Activated naive CD8-positive, alpha-beta T cell (primary cell): ENCODE measurements at regions not wholly inside any gene's neighbourhood (a gene's known extent, or its start where the extent isn't known, plus 50 kb on each side); places are given as distances from the start of the nearest gene placed in this dataset.

Experiments
- H3K27ac Mint-ChIP-seq: one replicate; pipeline ENCODE4 v1.8.0; 2021; ENCODE audit warnings: mixed read lengths
- H3K27me3 Mint-ChIP-seq: one replicate; pipeline ENCODE4 v1.8.0; 2021; ENCODE audit warnings: mixed read lengths
- H3K36me3 Mint-ChIP-seq: one replicate; pipeline ENCODE4 v1.8.0; 2021; ENCODE audit warnings: mixed read lengths
- H3K4me1 Mint-ChIP-seq: one replicate; pipeline ENCODE4 v1.8.0; 2021; ENCODE audit warnings: low read depth, mixed read lengths
- H3K4me3 Mint-ChIP-seq: one replicate; pipeline ENCODE4 v1.8.0; 2021; ENCODE audit warnings: mild to moderate bottlenecking, mixed read lengths
- H3K9me3 Mint-ChIP-seq: one replicate; pipeline ENCODE4 v1.8.0; 2021; ENCODE audit warnings: low read depth, mixed read lengths

GRCh38 chr5:35370871-35371270 lies 140.6 kb upstream of the PRLR start:
- Mint-ChIP-seq H3K4me1 (no peaks in the 10 kb centered on the region), H3K27me3 (peaks cover 3% of the 10 kb centered on the region), H3K9me3 (no peaks in the 10 kb centered on the region), H3K36me3 (no peaks in the 10 kb centered on the region), H3K4me3 (no peak overlapping the region), H3K27ac (no peak overlapping the region)

GRCh38 chr5:35369965-35370790 lies 139.9 kb upstream of the PRLR start:
- no peaks in the 10 kb centered on the region for H3K9me3 Mint-ChIP-seq

GRCh38 chr5:35367526-35367925 lies 137.2 kb upstream of the PRLR start:
- Mint-ChIP-seq H3K4me1 (no peaks in the 10 kb centered on the region), H3K27me3 (peaks cover 4% of the 10 kb centered on the region), H3K27ac (no peak overlapping the region), H3K9me3 (no peaks in the 10 kb centered on the region), H3K4me3 (no peak overlapping the region), H3K36me3 (no peaks in the 10 kb centered on the region)

More at GRCh38 chr5:35369965-35370790, 139.9 kb upstream of the PRLR start:
- Mint-ChIP-seq H3K4me1 (no peaks in the 10 kb centered on the region), H3K4me3 (no peak overlapping the region), H3K36me3 (no peaks in the 10 kb centered on the region), H3K27me3 (peaks cover 4% of the 10 kb centered on the region), H3K27ac (no peak overlapping the region)

GRCh38 chr5:35365758-35366157 lies 135.5 kb upstream of the PRLR start:
- Mint-ChIP-seq H3K27ac (no peak overlapping the region), H3K27me3 (peaks cover 4% of the 10 kb centered on the region), H3K4me1 (no peaks in the 10 kb centered on the region), H3K9me3 (no peaks in the 10 kb centered on the region), H3K36me3 (no peaks in the 10 kb centered on the region), H3K4me3 (no peak overlapping the region)

- Mint-ChIP-seq H3K4me3 (no peak overlapping the region), H3K4me1 (no peaks in the 10 kb centered on the region), H3K9me3 (no peaks in the 10 kb centered on the region), H3K36me3 (no peaks in the 10 kb centered on the region), H3K27ac (no peak overlapping the region), H3K27me3 (peaks cover 4% of the 10 kb centered on the region)
These were observed 134.1 kb upstream of the PRLR start for GRCh38 chr5:35364350-35364749.

GRCh38 chr5:35363387-35363965 lies 133.2 kb upstream of the PRLR start:
- Mint-ChIP-seq H3K9me3 (no peaks in the 10 kb centered on the region), H3K4me3 (no peak overlapping the region)

GRCh38 chr5:35362772-35363171 lies 132.5 kb upstream of the PRLR start:
- Mint-ChIP-seq H3K27me3 (peaks cover 4% of the 10 kb centered on the region), H3K9me3 (no peaks in the 10 kb centered on the region), H3K27ac (no peak overlapping the region), H3K4me3 (no peak overlapping the region), H3K36me3 (no peaks in the 10 kb centered on the region), H3K4me1 (no peaks in the 10 kb centered on the region)

More at GRCh38 chr5:35363387-35363965, 133.2 kb upstream of the PRLR start:
- no peaks in the 10 kb centered on the region for H3K4me1 Mint-ChIP-seq
- H3K27ac Mint-ChIP-seq = no peak overlapping the region
- H3K36me3 Mint-ChIP-seq = no peaks in the 10 kb centered on the region
- peaks cover 4% of the 10 kb centered on the region for H3K27me3 Mint-ChIP-seq

GRCh38 chr5:35360671-35361070 lies 130.4 kb upstream of the PRLR start:
- H3K4me3 Mint-ChIP-seq = no peak overlapping the region
- no peaks in the 10 kb centered on the region for H3K36me3 Mint-ChIP-seq
- no peaks in the 10 kb centered on the region for H3K9me3 Mint-ChIP-seq
- H3K27me3 Mint-ChIP-seq = peaks cover 3% of the 10 kb centered on the region
- H3K4me1 Mint-ChIP-seq = no peaks in the 10 kb centered on the region
- H3K27ac Mint-ChIP-seq = no peak overlapping the region

GRCh38 chr5:35359859-35360258 lies 129.6 kb upstream of the PRLR start:
- H3K27me3 Mint-ChIP-seq = peaks cover 3% of the 10 kb centered on the region
- no peak overlapping the region for H3K4me3 Mint-ChIP-seq
- no peaks in the 10 kb centered on the region for H3K9me3 Mint-ChIP-seq
- H3K27ac Mint-ChIP-seq = no peak overlapping the region
- no peaks in the 10 kb centered on the region for H3K4me1 Mint-ChIP-seq
- H3K36me3 Mint-ChIP-seq = no peaks in the 10 kb centered on the region

- Mint-ChIP-seq H3K9me3 (no peaks in the 10 kb centered on the region), H3K27me3 (peaks cover 3% of the 10 kb centered on the region), H3K27ac (no peak overlapping the region), H3K4me1 (no peaks in the 10 kb centered on the region), H3K4me3 (no peak overlapping the region), H3K36me3 (no peaks in the 10 kb centered on the region)
These were observed 127.7 kb upstream of the PRLR start for GRCh38 chr5:35357973-35358372.

- H3K36me3 Mint-ChIP-seq = peaks cover 4% of the 10 kb centered on the region
- H3K27ac Mint-ChIP-seq = no peak overlapping the region
- no peak overlapping the region for H3K4me3 Mint-ChIP-seq
- H3K9me3 Mint-ChIP-seq = peaks cover 7% of the 10 kb centered on the region
- peaks cover 3% of the 10 kb centered on the region for H3K27me3 Mint-ChIP-seq
- H3K4me1 Mint-ChIP-seq = no peaks in the 10 kb centered on the region
These were observed 126.4 kb upstream of the PRLR start for GRCh38 chr5:35356725-35357124.

- H3K36me3 Mint-ChIP-seq = peaks cover 4% of the 10 kb centered on the region
- H3K9me3 Mint-ChIP-seq = peaks cover 17% of the 10 kb centered on the region
- no peaks in the 10 kb centered on the region for H3K4me1 Mint-ChIP-seq
- H3K27me3 Mint-ChIP-seq = peaks cover 3% of the 10 kb centered on the region
- H3K27ac Mint-ChIP-seq = no peak overlapping the region
- H3K4me3 Mint-ChIP-seq = no peak overlapping the region
These were observed 124.5 kb upstream of the PRLR start for GRCh38 chr5:35354751-35355150.

GRCh38 chr5:35345222-35345621 lies 114.9 kb upstream of the PRLR start:
- peaks cover 2% of the 10 kb centered on the region for H3K27me3 Mint-ChIP-seq
- H3K4me1 Mint-ChIP-seq = no peaks in the 10 kb centered on the region
- no peak overlapping the region for H3K27ac Mint-ChIP-seq

GRCh38 chr5:35342664-35343063 lies 112.4 kb upstream of the PRLR start:
- Mint-ChIP-seq H3K27ac (no peak overlapping the region), H3K9me3 (peaks cover 7% of the 10 kb centered on the region), H3K4me1 (no peaks in the 10 kb centered on the region), H3K4me3 (no peak overlapping the region), H3K27me3 (peaks cover 4% of the 10 kb centered on the region), H3K36me3 (peaks cover 2% of the 10 kb centered on the region)

More at GRCh38 chr5:35345222-35345621, 114.9 kb upstream of the PRLR start:
- Mint-ChIP-seq H3K4me3 (no peak overlapping the region), H3K36me3 (no peaks in the 10 kb centered on the region), H3K9me3 (peaks cover 3% of the 10 kb centered on the region)

- Mint-ChIP-seq H3K4me1 (no peaks in the 10 kb centered on the region), H3K4me3 (no peak overlapping the region), H3K27me3 (peaks cover 4% of the 10 kb centered on the region), H3K36me3 (peaks cover 2% of the 10 kb centered on the region), H3K9me3 (peaks cover 4% of the 10 kb centered on the region), H3K27ac (no peak overlapping the region)
These were observed 110.9 kb upstream of the PRLR start for GRCh38 chr5:35341189-35341588.
